SU-DHL-6 (cell line): ENCODE measurements at regions not wholly inside any gene's neighbourhood (a gene's known extent, or its start where the extent isn't known, plus 50 kb on each side); places are given as distances from the start of the nearest gene placed in this dataset.

Experiments used
- EZH2phosphoT487 ChIP-seq: fragments of 200-600 bp; sonication (generic), shearing (Covaris generic); conservative IDR thresholded peaks from 2 replicates; pipeline ENCODE4 v1.6.1; 2018; ENCODE audit warnings: mild to moderate bottlenecking, antibody characterized with exemption, low read length, moderate library complexity, mixed read lengths
- TF ChIP-seq, protein P1 (sequence below): fragments of 200-600 bp; sonication (generic); IDR thresholded peaks from one replicate; pipeline ENCODE4 v1.5.1; 2017; ENCODE audit warnings: antibody characterized with exemption, mild to moderate bottlenecking, low read length, moderate library complexity; ENCODE audit not compliant: insufficient read depth, poor library complexity, severe bottlenecking

GRCh38 chr10:43881657-43882056 is 233.0 kb upstream of the ZNF32 start:
- TF ChIP-seq, protein P1, sequence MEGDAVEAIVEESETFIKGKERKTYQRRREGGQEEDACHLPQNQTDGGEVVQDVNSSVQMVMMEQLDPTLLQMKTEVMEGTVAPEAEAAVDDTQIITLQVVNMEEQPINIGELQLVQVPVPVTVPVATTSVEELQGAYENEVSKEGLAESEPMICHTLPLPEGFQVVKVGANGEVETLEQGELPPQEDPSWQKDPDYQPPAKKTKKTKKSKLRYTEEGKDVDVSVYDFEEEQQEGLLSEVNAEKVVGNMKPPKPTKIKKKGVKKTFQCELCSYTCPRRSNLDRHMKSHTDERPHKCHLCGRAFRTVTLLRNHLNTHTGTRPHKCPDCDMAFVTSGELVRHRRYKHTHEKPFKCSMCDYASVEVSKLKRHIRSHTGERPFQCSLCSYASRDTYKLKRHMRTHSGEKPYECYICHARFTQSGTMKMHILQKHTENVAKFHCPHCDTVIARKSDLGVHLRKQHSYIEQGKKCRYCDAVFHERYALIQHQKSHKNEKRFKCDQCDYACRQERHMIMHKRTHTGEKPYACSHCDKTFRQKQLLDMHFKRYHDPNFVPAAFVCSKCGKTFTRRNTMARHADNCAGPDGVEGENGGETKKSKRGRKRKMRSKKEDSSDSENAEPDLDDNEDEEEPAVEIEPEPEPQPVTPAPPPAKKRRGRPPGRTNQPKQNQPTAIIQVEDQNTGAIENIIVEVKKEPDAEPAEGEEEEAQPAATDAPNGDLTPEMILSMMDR, result no peak
- no peak for TF ChIP-seq EZH2phosphoT487
